ENCODE measurements at regions not wholly inside any gene's neighbourhood (a gene's known extent, or its start where the extent isn't known, plus 50 kb on each side); places are given as distances from the start of the nearest gene placed in this dataset.

DNA sequence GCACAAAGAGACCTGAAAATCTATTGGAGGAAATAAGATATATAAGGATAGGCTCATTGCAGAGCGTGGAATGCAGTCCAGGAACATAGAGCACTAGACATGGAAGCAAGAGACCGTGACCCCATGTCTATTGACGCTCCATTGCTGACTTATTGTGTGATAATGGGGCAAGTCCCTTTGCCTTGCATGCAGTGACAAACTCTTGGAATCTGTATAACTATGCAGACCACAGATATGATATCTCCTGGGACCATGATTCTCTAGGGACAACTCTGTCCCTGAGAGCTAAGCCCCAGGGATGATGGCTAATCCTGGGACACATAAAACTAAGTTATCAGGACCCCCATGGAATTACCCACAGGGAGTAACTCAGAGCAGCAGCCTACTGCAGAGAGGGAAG, 73.1 kb upstream of the PRDX6 start:
- TF ChIP-seq, protein P1, sequence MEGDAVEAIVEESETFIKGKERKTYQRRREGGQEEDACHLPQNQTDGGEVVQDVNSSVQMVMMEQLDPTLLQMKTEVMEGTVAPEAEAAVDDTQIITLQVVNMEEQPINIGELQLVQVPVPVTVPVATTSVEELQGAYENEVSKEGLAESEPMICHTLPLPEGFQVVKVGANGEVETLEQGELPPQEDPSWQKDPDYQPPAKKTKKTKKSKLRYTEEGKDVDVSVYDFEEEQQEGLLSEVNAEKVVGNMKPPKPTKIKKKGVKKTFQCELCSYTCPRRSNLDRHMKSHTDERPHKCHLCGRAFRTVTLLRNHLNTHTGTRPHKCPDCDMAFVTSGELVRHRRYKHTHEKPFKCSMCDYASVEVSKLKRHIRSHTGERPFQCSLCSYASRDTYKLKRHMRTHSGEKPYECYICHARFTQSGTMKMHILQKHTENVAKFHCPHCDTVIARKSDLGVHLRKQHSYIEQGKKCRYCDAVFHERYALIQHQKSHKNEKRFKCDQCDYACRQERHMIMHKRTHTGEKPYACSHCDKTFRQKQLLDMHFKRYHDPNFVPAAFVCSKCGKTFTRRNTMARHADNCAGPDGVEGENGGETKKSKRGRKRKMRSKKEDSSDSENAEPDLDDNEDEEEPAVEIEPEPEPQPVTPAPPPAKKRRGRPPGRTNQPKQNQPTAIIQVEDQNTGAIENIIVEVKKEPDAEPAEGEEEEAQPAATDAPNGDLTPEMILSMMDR (IDR thresholded peaks at IDR 0.05; ENCODE audit: poor library complexity): no peak
- no peak for TF ChIP-seq EZH2 (IDR thresholded peaks at IDR 0.05; ENCODE audit: borderline replicate concordance)
